GM21723 (cell line): ENCODE measurements at regions not wholly inside any gene's neighbourhood (a gene's known extent, or its start where the extent isn't known, plus 50 kb on each side); places are given as distances from the start of the nearest gene placed in this dataset.

Source experiments
- ATAC-seq: cut with Tn5 transposase; IDR thresholded peaks from one replicate; pipeline ENCODE4 v1.9.1; 2021; ENCODE audit warnings: mild to moderate bottlenecking, moderate library complexity; ENCODE audit not compliant: unreplicated experiment

GRCh38 chr10:113319479-113319878 lies 233.4 kb upstream of the HABP2 start:
- no peak for ATAC-seq

- no peak for ATAC-seq
Measured at GRCh38 chr10:113320211-113320610, 232.6 kb upstream of the HABP2 start.

- ATAC-seq, result no peak
Measured at GRCh38 chr10:113320987-113321386, 231.9 kb upstream of the HABP2 start.

GRCh38 chr10:113322843-113323242 lies 230.0 kb upstream of the HABP2 start:
- ATAC-seq, result no peak

- no peak for ATAC-seq
Measured at GRCh38 chr10:113323985-113324384, 228.9 kb upstream of the HABP2 start.

DNA sequence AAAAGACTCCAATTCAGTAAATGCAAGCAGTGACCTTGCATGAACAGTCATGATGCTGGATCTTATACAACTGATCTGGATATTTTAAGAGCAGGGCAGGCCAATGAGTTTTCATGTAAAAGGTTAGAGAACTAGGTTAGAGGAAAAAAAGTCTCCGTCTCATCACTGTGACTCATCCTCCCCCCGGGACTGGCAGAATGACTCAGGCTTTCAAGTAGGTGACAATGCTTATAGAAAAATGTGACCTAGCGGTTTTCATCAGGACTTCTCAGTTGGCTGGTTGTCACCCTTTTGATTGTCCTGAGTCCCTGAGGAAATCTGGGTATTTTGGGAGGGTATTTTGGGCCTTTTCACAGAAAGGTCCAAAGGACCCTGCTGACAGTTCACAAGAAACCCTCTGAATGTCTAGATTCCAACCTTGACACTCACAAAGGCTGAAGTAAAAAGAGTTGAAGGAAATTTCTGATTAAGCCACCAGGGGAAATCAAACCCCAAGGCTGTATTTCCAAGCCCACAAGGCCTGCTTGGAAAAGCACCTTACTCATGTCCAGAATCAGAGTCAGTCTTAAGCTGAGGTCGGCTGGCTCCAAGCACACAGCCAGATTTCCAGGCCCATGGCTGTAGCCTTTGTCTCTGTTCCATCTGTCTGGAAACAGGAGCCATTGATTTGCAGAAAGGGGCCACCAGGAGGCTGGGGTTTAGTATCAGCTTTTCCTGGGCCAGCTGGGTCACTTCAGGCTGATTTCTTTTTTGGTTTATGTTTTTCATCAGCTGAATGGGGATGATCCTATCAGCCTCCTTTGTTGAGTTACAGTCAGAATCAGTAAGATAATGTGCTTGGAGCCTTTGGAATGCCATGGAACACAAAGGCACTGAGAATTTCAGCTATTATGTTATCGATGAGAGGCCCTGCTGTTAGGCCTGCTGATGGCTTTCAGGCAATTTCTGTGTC lies 226.4 kb upstream of the HABP2 start:
- peak; percentile 94 for ATAC-seq

DNA sequence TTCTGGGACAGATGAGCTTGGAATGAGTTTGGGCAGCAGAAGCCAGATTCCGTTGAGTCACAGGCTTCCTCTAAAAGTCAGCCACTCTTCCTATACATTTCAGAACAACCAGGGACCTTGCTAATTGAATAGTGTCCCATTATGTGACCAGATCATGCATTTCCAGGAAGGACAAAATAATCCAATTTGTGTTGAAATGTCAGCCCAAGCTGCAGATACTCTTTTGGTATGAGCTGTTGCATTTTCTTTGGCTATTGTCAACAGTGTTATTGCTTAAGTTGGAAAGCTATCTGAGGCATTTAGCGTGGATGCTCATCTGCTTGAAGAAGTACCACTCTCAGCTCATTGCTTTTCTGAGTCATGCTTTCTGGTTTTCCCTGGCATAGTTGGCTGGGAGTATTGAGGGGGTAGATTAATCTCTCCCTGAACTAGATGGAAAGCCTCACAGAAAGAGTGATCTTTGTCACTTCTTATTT lies 223.7 kb upstream of the HABP2 start:
- no peak for ATAC-seq

DNA sequence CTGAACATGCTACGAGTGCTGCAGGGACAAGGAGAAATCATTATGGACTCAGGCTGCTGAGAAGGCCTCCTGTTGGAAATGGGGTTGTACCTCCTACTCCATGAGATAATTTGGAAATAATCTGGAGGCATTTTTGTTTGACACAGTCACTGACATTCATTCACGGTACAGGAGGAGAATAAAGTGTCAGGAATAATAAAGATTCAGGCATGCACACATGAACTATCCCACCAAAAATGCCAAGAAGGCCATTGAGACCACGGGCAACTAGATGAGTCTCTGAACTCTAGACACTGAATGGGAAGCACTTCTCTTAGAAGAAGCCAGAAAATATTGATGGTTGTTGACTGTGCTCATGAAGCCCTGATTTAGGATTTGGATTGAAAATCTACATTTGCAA lies 220.9 kb upstream of the HABP2 start:
- ATAC-seq, result no peak

DNA sequence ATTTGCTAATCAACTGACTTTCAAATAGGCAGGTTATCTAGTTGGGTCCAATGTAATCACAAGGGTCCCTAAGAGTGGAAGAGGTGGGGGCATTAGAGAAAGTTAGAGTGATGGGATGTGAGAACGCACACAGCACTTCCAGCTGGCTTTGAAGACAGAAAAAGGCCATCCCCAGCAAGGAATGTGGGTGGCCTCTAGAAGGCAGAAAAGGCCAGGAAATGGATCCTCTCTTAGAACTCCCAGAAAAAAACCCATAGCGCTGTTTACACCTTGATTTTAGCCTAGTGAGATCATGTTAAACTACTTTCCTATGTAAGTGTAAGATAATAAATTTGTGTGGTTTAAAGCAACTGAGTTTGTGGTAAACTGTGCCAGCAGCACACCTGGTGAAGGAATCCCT lies 219.5 kb upstream of the HABP2 start:
- ATAC-seq, result no peak

- no peak for ATAC-seq
Measured at GRCh38 chr10:113335592-113335991, 217.3 kb upstream of the HABP2 start.

DNA sequence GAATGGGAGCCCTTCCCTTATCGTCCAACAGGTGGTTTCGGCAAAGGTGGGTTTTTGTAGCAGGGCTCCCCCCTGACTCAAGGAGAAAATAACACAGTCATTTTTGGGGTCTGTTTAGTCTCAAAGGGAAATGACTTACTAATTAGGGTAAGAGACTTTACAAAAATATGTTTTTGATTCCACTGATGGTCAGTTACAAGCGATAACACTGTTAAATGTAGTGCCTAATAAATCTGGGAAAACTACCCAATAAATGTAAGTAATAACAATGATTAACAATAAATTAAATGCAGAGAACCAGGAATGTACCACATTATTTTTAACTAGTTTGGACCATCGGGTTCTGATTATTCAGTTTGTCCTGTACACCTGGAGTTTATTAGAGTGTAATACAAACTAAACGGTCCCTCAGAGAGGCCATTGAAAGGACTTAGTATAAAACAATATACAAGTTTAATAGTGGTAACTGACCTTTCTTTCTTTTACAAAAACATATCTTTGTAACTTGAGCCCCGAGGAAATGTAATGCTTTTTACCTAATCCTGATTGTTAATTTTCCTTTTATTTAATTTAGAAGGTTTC lies 216.2 kb upstream of the HABP2 start:
- no peak for ATAC-seq

GRCh38 chr10:113337142-113337541 lies 215.7 kb upstream of the HABP2 start:
- no peak for ATAC-seq

GRCh38 chr10:113339121-113339520 lies 213.7 kb upstream of the HABP2 start:
- ATAC-seq, result no peak

DNA sequence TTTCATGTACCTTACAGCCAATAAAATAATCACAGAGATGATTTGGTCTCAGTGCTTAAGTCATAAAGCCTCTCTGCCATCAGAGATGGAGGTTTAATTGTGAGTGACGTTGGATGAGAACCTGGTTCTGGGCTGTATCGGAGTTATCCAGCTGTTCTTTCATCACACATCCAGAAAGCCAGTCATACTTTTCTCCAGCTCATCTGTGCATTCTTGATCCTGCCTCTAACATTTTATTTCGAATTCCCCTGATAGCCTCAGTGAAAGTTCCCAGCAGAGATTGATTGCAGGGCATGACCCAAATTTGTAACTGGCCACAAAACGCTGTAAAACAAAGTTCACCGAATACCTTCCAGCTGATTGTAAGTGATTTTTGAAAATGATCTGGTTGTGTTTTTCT lies 212.6 kb upstream of the HABP2 start:
- ATAC-seq, result no peak

DNA sequence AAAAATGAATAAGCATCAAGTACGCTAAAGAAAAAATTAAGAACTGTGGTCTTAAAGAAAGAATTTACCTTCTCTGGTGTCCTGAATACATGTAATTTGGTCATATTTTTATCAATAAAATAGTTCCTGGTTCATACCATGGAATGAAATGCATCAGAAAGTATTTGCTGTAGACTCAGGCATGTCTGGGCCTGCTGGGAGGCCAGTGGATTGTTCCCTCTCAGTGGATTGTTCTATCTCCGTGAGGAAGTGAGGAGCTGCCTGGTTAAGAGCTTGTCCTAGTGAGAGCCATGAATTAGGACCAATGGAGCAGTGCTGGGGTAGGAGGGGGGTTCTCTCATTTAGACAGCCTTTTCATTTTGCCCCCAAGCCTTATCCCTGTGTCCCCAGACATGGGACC lies 211.7 kb upstream of the HABP2 start:
- ATAC-seq, result no peak

GRCh38 chr10:113345826-113346624 lies 206.8 kb upstream of the HABP2 start:
- no peak for ATAC-seq

DNA sequence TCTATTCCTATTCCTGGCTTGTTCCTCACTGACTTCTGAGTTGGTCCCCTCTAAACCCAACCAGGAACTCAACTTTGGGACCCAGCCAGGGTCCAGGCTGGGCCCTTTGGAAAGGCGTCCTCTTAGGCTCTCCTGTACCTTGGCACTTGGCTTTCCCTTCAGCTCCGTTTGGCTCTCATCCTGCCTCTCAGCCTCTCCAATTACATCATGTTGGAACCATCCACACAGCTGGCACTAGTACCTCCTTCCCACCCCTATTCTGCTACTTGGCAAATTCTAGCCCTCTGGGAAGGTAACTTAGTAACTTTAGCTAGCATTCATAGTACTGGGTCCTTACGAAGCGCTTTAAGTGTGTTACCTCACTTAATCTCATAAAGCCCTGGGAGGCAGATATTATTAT lies 205.3 kb upstream of the HABP2 start:
- no peak for ATAC-seq

- ATAC-seq, result no peak
Measured at GRCh38 chr10:113348694-113349093, 204.2 kb upstream of the HABP2 start.

DNA sequence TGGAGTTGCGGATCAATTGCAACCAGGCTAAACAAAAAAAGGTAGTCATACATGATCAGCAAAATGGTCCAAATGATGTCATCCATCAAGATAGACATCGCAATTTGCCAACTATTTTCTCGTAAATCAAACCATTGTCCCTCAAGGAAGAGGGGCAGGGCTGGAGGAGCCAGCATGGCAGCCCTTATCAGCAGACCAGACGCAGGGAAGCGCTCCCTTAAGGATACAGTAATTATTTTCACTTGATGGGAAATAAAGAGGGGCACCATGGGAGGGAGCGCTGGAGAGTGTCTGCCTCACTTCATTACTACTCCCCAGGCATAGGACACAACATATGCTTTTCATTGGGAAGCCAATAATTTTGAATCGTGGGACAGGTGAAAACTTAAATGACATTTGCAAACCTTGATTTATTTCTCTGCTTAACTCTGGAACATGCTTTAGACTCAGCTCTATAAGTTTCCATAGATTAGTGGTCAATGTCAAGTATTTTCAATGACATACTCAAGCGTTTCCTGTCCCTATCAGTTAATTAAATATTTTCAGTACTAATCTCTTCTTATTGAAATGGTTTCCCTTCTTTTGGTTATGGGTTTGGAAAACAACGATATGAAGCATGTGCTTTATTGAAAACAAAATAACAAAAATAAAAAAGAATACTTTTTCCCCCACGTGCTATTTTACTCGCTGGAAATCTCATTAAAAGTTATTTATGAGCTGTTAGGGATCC lies 202.4 kb upstream of the HABP2 start:
- no peak for ATAC-seq

- no peak for ATAC-seq
Measured at GRCh38 chr10:113354711-113355110, 198.1 kb upstream of the HABP2 start.
